GM12878 (cell line): ENCODE measurements at regions not wholly inside any gene's neighbourhood (a gene's known extent, or its start where the extent isn't known, plus 50 kb on each side); places are given as distances from the start of the nearest gene placed in this dataset.

Experiments used
- ATAC-seq: fragments of 200-7000 bp; cut with Tn5 transposase; 3 replicates; pipeline ENCODE4 v1.9.1; 2020; ENCODE audit warnings: mild to moderate bottlenecking, moderate library complexity
- BruUV-seq: library from RNA; stranded (reverse); fragments of 400-500 nt; replicated peaks from 2 replicates; lab custom pipeline; 2021; lab: Mats Ljungman, UMichigan
- CTCF ChIA-PET: fragments of 300-600 bp; sonication (Branson Sonifier 250); formaldehyde crosslinking; extraction: SDS; loops from one replicate; lab custom pipeline; 2021; ENCODE audit warnings: inconsistent platforms; lab: Yijun Ruan, JAX
- POLR2A ChIA-PET: fragments of 350-600 bp; formaldehyde crosslinking; extraction: SDS; loops from one replicate; lab custom pipeline; 2021; ENCODE audit warnings: inconsistent platforms; lab: Charles Lee
- RAD21 ChIA-PET: fragments of 300-600 bp; sonication (Branson Sonifier 250); formaldehyde crosslinking; loops from one replicate; lab custom pipeline; 2023; ENCODE audit warnings: antibody characterized with exemption; ENCODE audit not compliant: unreplicated experiment; lab: Charles Lee
- SMC1A ChIA-PET: fragments of 300-600 bp; sonication (Branson Sonifier 250); formaldehyde crosslinking; loops from one replicate; lab custom pipeline; 2023; ENCODE audit not compliant: unreplicated experiment, uncharacterized antibody; lab: Charles Lee
- DNase-seq: peaks from one replicate; pipeline ENCODE4 v3.0.0-alpha.2; 2011; ENCODE audit warnings: low read depth, low spot score
- FAIRE-seq: peaks from 3 replicates; lab custom pipeline; 2011; peaks lifted over from hg19 to GRCh38; lab: Jason Lieb, UNC
- H2AFZ ChIP-seq: 2 replicates; pipeline ENCODE4 v1.6.0; 2011; ENCODE audit warnings: low read depth, low read length, control low read depth; ENCODE audit not compliant: control insufficient read depth
- H3K27ac ChIP-seq: 2 replicates; pipeline ENCODE4 v1.5.1; 2011; ENCODE audit warnings: control low read depth; ENCODE audit not compliant: control insufficient read depth, insufficient read depth
- H3K27me3 ChIP-seq, 2 experiments: replicated peaks in 1 of 2; 2 replicates each; pipeline versions ENCODE4 v1.6.0 to v1.6.1; 2011; ENCODE audit warnings: low read length in 1 of 2; ENCODE audit not compliant: control insufficient read depth in 2 of 2, insufficient read depth in 2 of 2
- H3K36me3 ChIP-seq, 2 experiments: 2 replicates each; pipeline ENCODE4 v1.5.1; 2011; ENCODE audit warnings: low read length in 1 of 2; ENCODE audit not compliant: control insufficient read depth in 2 of 2, insufficient read depth in 2 of 2
- H3K4me1 ChIP-seq: 2 replicates; pipeline ENCODE4 v1.6.1; 2011; ENCODE audit warnings: mild to moderate bottlenecking, low read length, moderate library complexity, mixed read lengths; ENCODE audit not compliant: control insufficient read depth, insufficient read depth
- H3K4me2 ChIP-seq: 2 replicates; pipeline ENCODE4 v1.6.0; 2011; ENCODE audit warnings: control low read depth; ENCODE audit not compliant: control insufficient read depth, insufficient read depth
- H3K4me3 ChIP-seq: fragments of 200-600 bp; sonication (generic); 2 replicates; pipeline ENCODE4 v1.5.1; 2016
- H3K79me2 ChIP-seq: 2 replicates; pipeline ENCODE4 v1.6.0; 2011; ENCODE audit warnings: low read length; ENCODE audit not compliant: control insufficient read depth, insufficient read depth
- H3K9ac ChIP-seq: 2 replicates; pipeline ENCODE4 v1.8.0; 2011; ENCODE audit warnings: low read length, control low read depth, mixed read lengths; ENCODE audit not compliant: control insufficient read depth, insufficient read depth
- H3K9me3 ChIP-seq: replicated peaks from 3 replicates; pipeline ENCODE4 v1.5.1; 2011; ENCODE audit warnings: mild to moderate bottlenecking, low read length; ENCODE audit not compliant: control insufficient read depth, insufficient read depth
- H4K20me1 ChIP-seq: 2 replicates; pipeline ENCODE4 v1.6.0; 2011; ENCODE audit not compliant: control insufficient read depth, insufficient read depth
- CEBPB ChIP-seq, 2 experiments: fragments of 150-350 bp in 1 of 2; IDR thresholded peaks; 2 replicates each; pipeline ENCODE4 v1.6.1; 2012 to 2014; ENCODE audit warnings: low read depth in 2 of 2, low read length in 2 of 2, borderline replicate concordance in 1 of 2, inconsistent platforms in 1 of 2
- CHD2 ChIP-seq: IDR thresholded peaks from 2 replicates; pipeline ENCODE4 v1.6.1; 2011; ENCODE audit warnings: low read depth, low read length, improper control_type of control experiment, borderline replicate concordance
- E2F8 ChIP-seq: fragments of 450-650 bp; IDR thresholded peaks from 2 replicates; pipeline ENCODE4 v1.6.1; 2018; ENCODE audit warnings: mild to moderate bottlenecking, low read depth, moderate library complexity; ENCODE audit not compliant: partially characterized antibody
- ETV6 ChIP-seq, 2 experiments: fragments of 450-650 bp in 1 of 2; IDR thresholded peaks in 1 of 2; conservative IDR thresholded peaks in 1 of 2; 2 replicates each; pipeline ENCODE4 v1.6.1; 2014; ENCODE audit warnings: antibody characterized with exemption in 1 of 2, borderline replicate concordance in 1 of 2, low read depth in 1 of 2, mild to moderate bottlenecking in 1 of 2, moderate library complexity in 1 of 2
- HDAC2 ChIP-seq: fragments of 200-600 bp; sonication (generic); IDR thresholded peaks from 2 replicates; pipeline ENCODE4 v1.6.1; 2017
- IKZF2 ChIP-seq, 2 experiments: fragments of 450-650 bp; IDR thresholded peaks; 2 replicates each; pipeline ENCODE4 v1.6.1; 2017; ENCODE audit warnings: mild to moderate bottlenecking in 2 of 2, moderate library complexity in 2 of 2
- IRF4 ChIP-seq: IDR thresholded peaks from 2 replicates; pipeline ENCODE4 v1.6.1; 2011; ENCODE audit warnings: low read depth, low read length
- PML ChIP-seq: IDR thresholded peaks from 2 replicates; pipeline ENCODE4 v1.6.1; 2012; ENCODE audit warnings: low read length, inconsistent platforms
- RB1 ChIP-seq: fragments of 450-650 bp; formaldehyde crosslinking; IDR thresholded peaks from 2 replicates; pipeline ENCODE4 v1.6.1; 2017; ENCODE audit warnings: mild to moderate bottlenecking, borderline replicate concordance
- ZNF217 ChIP-seq: fragments of 450-650 bp; IDR thresholded peaks from 2 replicates; pipeline ENCODE4 v1.6.1; 2017; ENCODE audit warnings: antibody characterized with exemption, mild to moderate bottlenecking
- WGBS: methylation state at CpG from one replicate; pipeline ENCODE4 v1.1.6; 2016; ENCODE audit warnings: low lambda C conversion rate; ENCODE audit not compliant: insufficient replicate concordance, insufficient coverage; ENCODE audit errors: missing lambda C conversion rate; 5-methylcytosine and 5-hydroxymethylcytosine counted together
- in situ Hi-C: fragments of 300-500 bp; cut with MboI; formaldehyde crosslinking; loops from 9 replicates; pipeline ENCODE4 v1.14.3; 2018; ENCODE audit warnings: mixed read lengths
- intact Hi-C: fragments of 100-400 bp; cut with micrococcal nuclease; formaldehyde crosslinking; loops from one replicate; pipeline ENCODE4 v1.14.2; 2022; ENCODE audit not compliant: unreplicated experiment

GRCh38 chr4:138841343-138841742 is 174.2 kb upstream of the NOCT start (continued):
- TF ChIP-seq CHD2 (no peak), RB1 (no peak), HDAC2 (no peak), CEBPB (IDR thresholded peaks at IDR 0.05; ENCODE audit: borderline replicate concordance in 1 of 2, low read depth in 2 of 2, low read length in 2 of 2) (no peak), ETV6 (conservative IDR thresholded peaks at IDR 0.05 in 1 of 2, IDR thresholded peaks at IDR 0.05 in 1 of 2; ENCODE audit: borderline replicate concordance in 1 of 2, low read depth in 1 of 2) (no peak), E2F8 (no peak)

GRCh38 chr4:138838251-138838650 is 177.3 kb upstream of the NOCT start:
- H3K9me3 ChIP-seq = no peaks in the 10 kb centered on the region
- no peak overlapping the region for H2AFZ ChIP-seq
- H3K4me2 ChIP-seq = no peak overlapping the region
- no peak for FAIRE-seq
- H4K20me1 ChIP-seq = no peaks in the 10 kb centered on the region
- ChIA-PET POLR2A (no interaction called here), RAD21 (no interaction called here), CTCF (interaction anchor here (1.2 kb wide), 1 partner anchor 33 kb away, joined by 4 read pairs; no protein-coding TSS in a partner anchor), SMC1A (no interaction called here)
- no peak overlapping the region for H3K9ac ChIP-seq
- no peak for DNase-seq
- H3K27me3 ChIP-seq = peaks cover 0 to 3% of the 10 kb centered on the region in 2 experiments; a peak in 3 of 4 replicates
- no peak for TF ChIP-seq IKZF2 (IDR thresholded peaks at IDR 0.05)
- TF ChIP-seq IRF4 = no peak
- no peak for TF ChIP-seq ZNF217
- no peak for TF ChIP-seq PML
- H3K4me1 ChIP-seq = no peaks in the 10 kb centered on the region
- no peak for ATAC-seq
- H3K79me2 ChIP-seq = no peaks in the 10 kb centered on the region
- intact Hi-C loops (no loop called here), in situ Hi-C loops (no loop called here)
- no peak overlapping the region for H3K4me3 ChIP-seq
- H3K36me3 ChIP-seq = no peaks in the 10 kb centered on the region
- BruUV-seq = no TSS peak
- no peak overlapping the region for H3K27ac ChIP-seq
- WGBS = 57% methylated on average over 4 of the region's 4 CpGs
